NAMALWA (cell line): ENCODE measurements at regions not wholly inside any gene's neighbourhood (a gene's known extent, or its start where the extent isn't known, plus 50 kb on each side); places are given as distances from the start of the nearest gene placed in this dataset.

Source experiments
- DNase-seq: peaks from one replicate; pipeline ENCODE4 v3.0.0-alpha.2; 2015; ENCODE audit warnings: low spot score

GRCh38 chr14:101026341-101026740, 122.8 kb upstream of the RTL1 start:
- DNase-seq = no peak

- DNase-seq = no peak
These were observed 123.8 kb upstream of the RTL1 start for GRCh38 chr14:101027291-101027690.

- DNase-seq = no peak
These were observed 124.4 kb upstream of the RTL1 start for GRCh38 chr14:101027966-101028365.

GRCh38 chr14:101028971-101029667, 125.6 kb upstream of the RTL1 start:
- DNase-seq = no peak

- no peak for DNase-seq
These were observed 126.3 kb upstream of the RTL1 start for GRCh38 chr14:101029668-101030290.

- DNase-seq = no peak
These were observed 127.1 kb upstream of the RTL1 start for GRCh38 chr14:101030586-101030985.

- DNase-seq = no peak
These were observed 127.7 kb upstream of the RTL1 start for GRCh38 chr14:101031186-101031585.

GRCh38 chr14:101031721-101032120, 128.2 kb upstream of the RTL1 start:
- no peak for DNase-seq

GRCh38 chr14:101032433-101032832, 128.9 kb upstream of the RTL1 start:
- no peak for DNase-seq

- DNase-seq = no peak
These were observed 129.5 kb upstream of the RTL1 start for GRCh38 chr14:101033006-101033405.

GRCh38 chr14:101033446-101034165, 130.1 kb upstream of the RTL1 start:
- DNase-seq = no peak

GRCh38 chr14:101034986-101035385, 131.5 kb upstream of the RTL1 start:
- no peak for DNase-seq

GRCh38 chr14:101035466-101036225, 132.1 kb upstream of the RTL1 start:
- no peak for DNase-seq

GRCh38 chr14:101037021-101037817, 133.7 kb upstream of the RTL1 start:
- DNase-seq = no peak

- no peak for DNase-seq
These were observed 135.7 kb upstream of the RTL1 start for GRCh38 chr14:101039031-101039754.

- no peak for DNase-seq
These were observed 136.2 kb upstream of the RTL1 start for GRCh38 chr14:101039755-101040138.

GRCh38 chr14:101040538-101041442, 137.3 kb upstream of the RTL1 start:
- DNase-seq = no peak

- no peak for DNase-seq
These were observed 140.4 kb upstream of the RTL1 start for GRCh38 chr14:101043891-101044290.

- DNase-seq = no peak
These were observed 141.2 kb upstream of the RTL1 start for GRCh38 chr14:101044741-101045140.

GRCh38 chr14:101045511-101045910, 142.0 kb upstream of the RTL1 start:
- DNase-seq = no peak
